H9 (cell line): ENCODE measurements at regions not wholly inside any gene's neighbourhood (a gene's known extent, or its start where the extent isn't known, plus 50 kb on each side); places are given as distances from the start of the nearest gene placed in this dataset.

ENCODE experiments used
- DNase-seq: peaks from one replicate; pipeline ENCODE4 v3.0.0-alpha.2; 2017
- H2AFZ ChIP-seq: one replicate; pipeline ENCODE4 v1.6.1; 2013; ENCODE audit warnings: mild to moderate bottlenecking, low read length, control low read depth, moderate library complexity
- H2AK5ac ChIP-seq: 2 replicates; pipeline ENCODE4 v1.6.1; 2013; ENCODE audit warnings: low read length, control low read depth, mixed read lengths; ENCODE audit not compliant: insufficient read length
- H2BK120ac ChIP-seq: one replicate; pipeline ENCODE4 v1.6.1; 2013; ENCODE audit warnings: low read depth, mild to moderate bottlenecking, low read length, control low read depth, inconsistent platforms; ENCODE audit not compliant: poor library complexity, severe bottlenecking
- H2BK12ac ChIP-seq: 2 replicates; pipeline ENCODE4 v1.6.1; 2013; ENCODE audit warnings: low read length, control low read depth, mixed read lengths, low read depth; ENCODE audit not compliant: insufficient read length
- H2BK15ac ChIP-seq: 2 replicates; pipeline ENCODE4 v1.6.1; 2013; ENCODE audit warnings: low read depth, low read length, control low read depth
- H2BK20ac ChIP-seq: one replicate; pipeline ENCODE4 v1.6.1; 2013; ENCODE audit warnings: low read depth, mild to moderate bottlenecking, low read length, control low read depth, inconsistent platforms; ENCODE audit not compliant: poor library complexity, severe bottlenecking
- H2BK5ac ChIP-seq: 2 replicates; pipeline ENCODE4 v1.6.1; 2013; ENCODE audit warnings: low read length, control low read depth, mixed read lengths; ENCODE audit not compliant: insufficient read length
- H3K14ac ChIP-seq: 2 replicates; pipeline ENCODE4 v1.6.1; 2013; ENCODE audit warnings: low read length, control low read depth; ENCODE audit not compliant: insufficient read depth
- H3K18ac ChIP-seq: 2 replicates; pipeline ENCODE4 v1.6.1; 2013; ENCODE audit warnings: low read depth, mild to moderate bottlenecking, mixed read lengths, low read length, control low read depth; ENCODE audit not compliant: insufficient read length
- H3K23ac ChIP-seq: 2 replicates; pipeline ENCODE4 v1.6.1; 2013; ENCODE audit warnings: low read length, control low read depth, mixed read lengths, low read depth; ENCODE audit not compliant: insufficient read length
- H3K23me2 ChIP-seq: 2 replicates; pipeline ENCODE4 v1.6.1; 2013; ENCODE audit warnings: low read depth, mild to moderate bottlenecking, mixed read lengths, low read length, control low read depth; ENCODE audit not compliant: insufficient read length, poor library complexity, severe bottlenecking
- H3K27ac ChIP-seq: 2 replicates; pipeline ENCODE4 v1.5.1; 2013; ENCODE audit warnings: low read length, control low read depth, mixed read lengths, low read depth; ENCODE audit not compliant: insufficient read length
- H3K27me3 ChIP-seq: 2 replicates; pipeline ENCODE4 v1.6.1; 2013; ENCODE audit warnings: low read length, control low read depth, inconsistent platforms; ENCODE audit not compliant: insufficient read depth
- H3K4ac ChIP-seq: 2 replicates; pipeline ENCODE4 v1.6.1; 2013; ENCODE audit warnings: low read depth, mild to moderate bottlenecking, control low read depth, inconsistent platforms, low read length, moderate library complexity
- H3K4me1 ChIP-seq: 2 replicates; pipeline ENCODE4 v1.6.1; 2013; ENCODE audit warnings: low read length, control low read depth, inconsistent platforms; ENCODE audit not compliant: insufficient read depth
- H3K4me2 ChIP-seq: 2 replicates; pipeline ENCODE4 v1.6.1; 2013; ENCODE audit warnings: low read length, control low read depth, mixed read lengths; ENCODE audit not compliant: insufficient read length, insufficient read depth
- H3K56ac ChIP-seq: 2 replicates; pipeline ENCODE4 v1.6.1; 2013; ENCODE audit warnings: low read depth, mild to moderate bottlenecking, mixed read lengths, low read length, control low read depth; ENCODE audit not compliant: insufficient read length
- H3K79me1 ChIP-seq: 2 replicates; pipeline ENCODE4 v1.6.1; 2013; ENCODE audit warnings: low read depth, mild to moderate bottlenecking, moderate library complexity, low read length, control low read depth, inconsistent platforms; ENCODE audit not compliant: insufficient read depth, poor library complexity, severe bottlenecking
- H3K79me2 ChIP-seq: 2 replicates; pipeline ENCODE4 v1.6.1; 2013; ENCODE audit warnings: low read length, control low read depth, inconsistent platforms; ENCODE audit not compliant: insufficient read depth
- H3K9ac ChIP-seq: 2 replicates; pipeline ENCODE4 v1.6.1; 2013; ENCODE audit warnings: low read length, control low read depth, mixed read lengths; ENCODE audit not compliant: insufficient read length; ENCODE audit errors: extremely low read depth
- H3K9me3 ChIP-seq: one replicate; pipeline ENCODE4 v1.6.1; 2013; ENCODE audit warnings: low read depth, low read length, inconsistent platforms; ENCODE audit not compliant: control insufficient read depth
- H3T11ph ChIP-seq: one replicate; pipeline ENCODE4 v1.6.1; 2013; ENCODE audit warnings: mild to moderate bottlenecking, low read length, control low read depth, inconsistent platforms
- H4K20me1 ChIP-seq: one replicate; pipeline ENCODE4 v1.6.1; 2013; ENCODE audit not compliant: control insufficient read depth, insufficient read length, insufficient read depth
- H4K5ac ChIP-seq: 2 replicates; pipeline ENCODE4 v1.6.1; 2013; ENCODE audit warnings: low read depth, mild to moderate bottlenecking, mixed read lengths, low read length, control low read depth; ENCODE audit not compliant: insufficient read length
- H4K8ac ChIP-seq: replicated peaks from 2 replicates; pipeline ENCODE4 v1.6.1; 2013; ENCODE audit warnings: low read length, control low read depth, mixed read lengths, low read depth; ENCODE audit not compliant: insufficient read length
- H4K91ac ChIP-seq: 2 replicates; pipeline ENCODE4 v1.6.1; 2013; ENCODE audit warnings: low read depth, mild to moderate bottlenecking, moderate library complexity, mixed read lengths, low read length, control low read depth; ENCODE audit not compliant: insufficient read length
- H3K27ac Mint-ChIP-seq, 3 experiments: 2 replicates in 2 of 3; 3 replicates in 1 of 3; pipeline ENCODE4 v1.8.0; 2020 to 2021; ENCODE audit warnings: mixed read lengths in 3 of 3, mild to moderate bottlenecking in 1 of 3, moderate library complexity in 1 of 3
- H3K27me3 Mint-ChIP-seq: 2 replicates; pipeline ENCODE4 v1.8.0; 2021; ENCODE audit warnings: low read depth, mild to moderate bottlenecking, moderate library complexity, mixed read lengths
- H3K36me3 Mint-ChIP-seq, 3 experiments: 2 replicates in 2 of 3; 3 replicates in 1 of 3; pipeline ENCODE4 v1.8.0; 2020 to 2021; ENCODE audit warnings: low read depth in 3 of 3, mixed read lengths in 3 of 3; ENCODE audit not compliant: insufficient read depth in 1 of 3
- H3K4me1 Mint-ChIP-seq, 2 experiments: 2 replicates each; pipeline ENCODE4 v1.8.0; 2020; ENCODE audit warnings: mixed read lengths in 2 of 2
- H3K4me3 Mint-ChIP-seq, 2 experiments: 2 replicates in 1 of 2; 3 replicates in 1 of 2; pipeline ENCODE4 v1.8.0; 2020 to 2021; ENCODE audit warnings: mild to moderate bottlenecking in 2 of 2, mixed read lengths in 2 of 2, moderate library complexity in 1 of 2
- H3K9me3 Mint-ChIP-seq, 2 experiments: 2 replicates in 1 of 2; 3 replicates in 1 of 2; pipeline ENCODE4 v1.8.0; 2020; ENCODE audit warnings: mild to moderate bottlenecking in 2 of 2, mixed read lengths in 2 of 2, moderate library complexity in 1 of 2
- WGBS: extraction: QIAGEN DNeasy Blood & Tissue Kit; methylation state at CpG from one replicate; pipeline ENCODE4 v1.1.7; 2013; ENCODE audit warnings: missing lambda C conversion rate, low lambda C conversion rate, mixed read lengths; ENCODE audit not compliant: insufficient read length; ENCODE audit errors: extremely low coverage; 5-methylcytosine and 5-hydroxymethylcytosine counted together
- TF ChIP-seq, protein P1 (sequence below): fragments of 200-600 bp; sonication (generic); conservative IDR thresholded peaks from 3 replicates; pipeline ENCODE4 v1.8.0; 2021; ENCODE audit warnings: antibody characterized with exemption, mild to moderate bottlenecking

DNA sequence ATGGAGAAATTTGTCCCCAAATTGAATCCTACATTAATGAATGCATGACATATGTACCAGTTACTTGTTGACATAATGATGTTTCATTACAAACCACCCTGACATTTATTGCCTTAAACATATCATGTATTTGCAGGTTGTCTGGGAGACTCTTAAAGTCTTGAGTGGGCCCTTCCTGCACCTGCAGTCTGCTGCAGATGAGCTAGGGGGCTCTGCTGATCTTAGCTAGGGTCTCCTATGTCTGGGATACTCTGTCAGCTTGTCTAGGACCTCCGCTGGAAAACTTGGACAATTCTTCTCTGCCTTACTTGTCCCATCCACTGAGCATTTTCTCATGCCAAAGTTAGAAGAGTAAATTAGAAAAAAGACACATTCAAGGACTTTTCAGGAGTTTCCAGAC lies 581.6 kb downstream of the HAO1 start:
- H3K56ac ChIP-seq = no peak overlapping the region
- H2BK15ac ChIP-seq = no peak overlapping the region
- no peaks in the 10 kb centered on the region for H3K23me2 ChIP-seq
- H3K79me1 ChIP-seq = no peaks in the 10 kb centered on the region
- no peak overlapping the region for H3K14ac ChIP-seq
- H2BK12ac ChIP-seq = no peak overlapping the region
- no peak overlapping the region for H3K23ac ChIP-seq
- H3K79me2 ChIP-seq = no peaks in the 10 kb centered on the region
- H3K4me3 Mint-ChIP-seq = no peak overlapping the region
- peak; percentile 35 for DNase-seq
- no peaks in the 10 kb centered on the region for H3K27me3 Mint-ChIP-seq
- H4K20me1 ChIP-seq = no peaks in the 10 kb centered on the region
- no peak overlapping the region for H2BK120ac ChIP-seq
- no peak overlapping the region for H2AFZ ChIP-seq
- no peak overlapping the region for H2AK5ac ChIP-seq
- TF ChIP-seq, protein P1, sequence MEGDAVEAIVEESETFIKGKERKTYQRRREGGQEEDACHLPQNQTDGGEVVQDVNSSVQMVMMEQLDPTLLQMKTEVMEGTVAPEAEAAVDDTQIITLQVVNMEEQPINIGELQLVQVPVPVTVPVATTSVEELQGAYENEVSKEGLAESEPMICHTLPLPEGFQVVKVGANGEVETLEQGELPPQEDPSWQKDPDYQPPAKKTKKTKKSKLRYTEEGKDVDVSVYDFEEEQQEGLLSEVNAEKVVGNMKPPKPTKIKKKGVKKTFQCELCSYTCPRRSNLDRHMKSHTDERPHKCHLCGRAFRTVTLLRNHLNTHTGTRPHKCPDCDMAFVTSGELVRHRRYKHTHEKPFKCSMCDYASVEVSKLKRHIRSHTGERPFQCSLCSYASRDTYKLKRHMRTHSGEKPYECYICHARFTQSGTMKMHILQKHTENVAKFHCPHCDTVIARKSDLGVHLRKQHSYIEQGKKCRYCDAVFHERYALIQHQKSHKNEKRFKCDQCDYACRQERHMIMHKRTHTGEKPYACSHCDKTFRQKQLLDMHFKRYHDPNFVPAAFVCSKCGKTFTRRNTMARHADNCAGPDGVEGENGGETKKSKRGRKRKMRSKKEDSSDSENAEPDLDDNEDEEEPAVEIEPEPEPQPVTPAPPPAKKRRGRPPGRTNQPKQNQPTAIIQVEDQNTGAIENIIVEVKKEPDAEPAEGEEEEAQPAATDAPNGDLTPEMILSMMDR = peak; percentile 63
- H2BK20ac ChIP-seq = no peak overlapping the region
- H3K27ac ChIP-seq = no peak overlapping the region
- no peaks in the 10 kb centered on the region for H3K4me1 ChIP-seq
- no peak overlapping the region for H3K4ac ChIP-seq
- no peak overlapping the region for H3K9ac ChIP-seq
- no peak overlapping the region for H4K91ac ChIP-seq
- H3T11ph ChIP-seq = no peak overlapping the region
- H3K27me3 ChIP-seq = no peaks in the 10 kb centered on the region
- H4K5ac ChIP-seq = no peak overlapping the region
- no peak overlapping the region for H3K4me2 ChIP-seq
- no peak overlapping the region for H3K27ac Mint-ChIP-seq
- H4K8ac ChIP-seq = no peak overlapping the region
- no peak overlapping the region for H3K18ac ChIP-seq
- no peaks in the 10 kb centered on the region for H3K9me3 ChIP-seq
- no peak overlapping the region for H2BK5ac ChIP-seq
- H3K9me3 Mint-ChIP-seq = peaks cover under 1 to 1% of the 10 kb centered on the region in 2 experiments; a peak in 4 of 5 replicates
- peaks cover 10 to 12% of the 10 kb centered on the region in 2 experiments for H3K4me1 Mint-ChIP-seq
- WGBS = no CpG with 5 or more reads among the region's 1 CpG
- peaks cover under 1 to 3% (median 1%) of the 10 kb centered on the region in 3 experiments; a peak in 3 of 7 replicates for H3K36me3 Mint-ChIP-seq
